Fibroblast of the aortic adventitia (primary cell): ENCODE measurements at regions not wholly inside any gene's neighbourhood (a gene's known extent, or its start where the extent isn't known, plus 50 kb on each side); places are given as distances from the start of the nearest gene placed in this dataset.

Experiments
- DNase-seq: peaks from one replicate; pipeline ENCODE4 v3.0.0-alpha.2; 2010; ENCODE audit warnings: low read depth
- H3K4me3 ChIP-seq: 2 replicates; pipeline ENCODE4 v1.5.1; 2011; ENCODE audit warnings: low read depth, mild to moderate bottlenecking, control low read depth, low read length, moderate library complexity
- CTCF ChIP-seq: IDR thresholded peaks from 2 replicates; pipeline ENCODE4 v1.5.1; 2011; ENCODE audit warnings: mild to moderate bottlenecking, low read length, control low read depth, inconsistent platforms; ENCODE audit not compliant: insufficient read depth

DNA sequence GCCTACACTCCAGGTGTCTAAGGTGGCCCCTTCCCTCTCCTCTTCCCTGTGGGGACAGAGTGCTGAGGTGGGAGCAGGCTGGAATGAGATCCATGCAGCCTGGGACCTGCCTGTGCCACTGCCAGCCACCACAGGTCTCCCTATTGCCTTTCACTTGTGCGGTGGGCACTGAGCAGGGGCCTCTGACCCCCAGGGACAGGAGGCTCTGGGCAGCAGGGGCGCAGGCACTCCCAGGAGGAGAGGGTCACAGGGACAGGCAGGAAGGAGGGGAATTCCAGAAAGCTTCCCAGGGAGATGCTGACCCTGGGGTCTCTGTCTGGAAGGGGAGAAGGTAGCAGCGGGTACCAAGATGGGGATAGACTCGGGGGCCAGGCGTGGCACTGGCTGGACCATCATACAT lies 228.5 kb upstream of the B3GAT1 start:
- no peak for DNase-seq
- H3K4me3 ChIP-seq = no peak overlapping the region
- no peak for TF ChIP-seq CTCF

GRCh38 chr11:134639586-134640330 lies 227.7 kb upstream of the B3GAT1 start:
- no peak for DNase-seq
- H3K4me3 ChIP-seq = no peak overlapping the region
- TF ChIP-seq CTCF = no peak

GRCh38 chr11:134638796-134639430 lies 226.9 kb upstream of the B3GAT1 start:
- TF ChIP-seq CTCF = no peak
- DNase-seq = no peak
- H3K4me3 ChIP-seq = no peak overlapping the region

GRCh38 chr11:134637091-134638015 lies 225.3 kb upstream of the B3GAT1 start:
- TF ChIP-seq CTCF = no peak
- no peak for DNase-seq
- no peak overlapping the region for H3K4me3 ChIP-seq

GRCh38 chr11:134636071-134636470 lies 224.0 kb upstream of the B3GAT1 start:
- no peak for TF ChIP-seq CTCF
- DNase-seq = no peak
- H3K4me3 ChIP-seq = no peak overlapping the region

GRCh38 chr11:134634897-134635831 lies 223.1 kb upstream of the B3GAT1 start:
- DNase-seq = no peak
- no peak overlapping the region for H3K4me3 ChIP-seq
- TF ChIP-seq CTCF = no peak
